K562 (cell line): ENCODE measurements at regions not wholly inside any gene's neighbourhood (a gene's known extent, or its start where the extent isn't known, plus 50 kb on each side); places are given as distances from the start of the nearest gene placed in this dataset.

Experiments
- ATAC-seq: fragments of 200-7000 bp; cut with Tn5 transposase; 3 replicates; pipeline ENCODE4 v1.9.1; 2020; ENCODE audit warnings: moderate library complexity
- BruUV-seq: library from RNA; stranded (reverse); fragments of 400-500 nt; replicated peaks from 2 replicates; lab custom pipeline; 2021; lab: Mats Ljungman, UMichigan
- CTCF ChIA-PET: fragments of 300-600 bp; formaldehyde crosslinking; extraction: SDS; loops from one replicate; lab custom pipeline; 2021; ENCODE audit warnings: low intra/inter-chr PET ratio; lab: Yijun Ruan, JAX
- POLR2A ChIA-PET: fragments of 300-600, 350-650 bp; sonication (Branson Sonifier 250); formaldehyde crosslinking; extraction: SDS; loops from one replicate; lab custom pipeline; 2021; ENCODE audit warnings: antibody characterized with exemption, inconsistent platforms; lab: Yijun Ruan, JAX
- DNase-seq, 4 experiments: peaks; one replicate each; pipeline versions ENCODE4 v3.0.0 to v3.0.0-alpha.2; 2011 to 2018; ENCODE audit warnings: low spot score in 3 of 4, mixed read lengths in 3 of 4; ENCODE audit errors: extremely low read depth in 1 of 4
- FAIRE-seq: peaks from 2 replicates; lab custom pipeline; 2011; peaks lifted over from hg19 to GRCh38; lab: Jason Lieb, UNC
- H2AFZ ChIP-seq: 2 replicates; pipeline ENCODE4 v1.6.0; 2011; ENCODE audit warnings: low read depth, low read length, control low read depth, inconsistent platforms
- H3K27ac ChIP-seq: fragments of 200-600 bp; 3 replicates; pipeline ENCODE4 v1.8.0; 2011; ENCODE audit warnings: low read depth, mild to moderate bottlenecking, control low read depth, inconsistent platforms, low read length, moderate library complexity, mixed read lengths; ENCODE audit errors: extremely low read depth
- H3K27me3 ChIP-seq, 2 experiments: fragments of 300-600 bp in 1 of 2; 2 replicates in 1 of 2; 3 replicates in 1 of 2; pipeline versions ENCODE4 v1.6.0 to v1.8.0; 2011; ENCODE audit warnings: inconsistent platforms in 2 of 2, low read length in 2 of 2, mild to moderate bottlenecking in 1 of 2, mixed read lengths in 1 of 2, moderate library complexity in 1 of 2; ENCODE audit not compliant: control insufficient read depth in 2 of 2, insufficient read depth in 2 of 2
- H3K36me3 ChIP-seq: fragments of 300-600 bp; 3 replicates; pipeline ENCODE4 v1.8.0; 2011; ENCODE audit warnings: mild to moderate bottlenecking, low read length, inconsistent platforms; ENCODE audit not compliant: control insufficient read depth, insufficient read depth
- H3K4me1 ChIP-seq, 2 experiments: fragments of 200-600 bp in 1 of 2; replicated peaks in 1 of 2; 2 replicates in 1 of 2; 3 replicates in 1 of 2; pipeline versions ENCODE4 v1.5.1 to v1.8.0; 2011; ENCODE audit warnings: inconsistent platforms in 2 of 2, low read length in 2 of 2, mild to moderate bottlenecking in 1 of 2, mixed read lengths in 1 of 2, moderate library complexity in 1 of 2; ENCODE audit not compliant: control insufficient read depth in 2 of 2, insufficient read depth in 2 of 2
- H3K4me2 ChIP-seq: 2 replicates; pipeline ENCODE4 v1.6.1; 2011; ENCODE audit warnings: low read length, control low read depth, inconsistent platforms, mixed read lengths; ENCODE audit not compliant: insufficient read depth
- H3K4me3 ChIP-seq: fragments of 200-600 bp; sonication (generic), shearing (Covaris generic); 2 replicates; pipeline ENCODE4 v1.5.1; 2016; ENCODE audit warnings: control low read depth, inconsistent platforms
- H3K79me2 ChIP-seq: fragments of 200-600 bp; 3 replicates; pipeline ENCODE4 v1.8.0; 2011; ENCODE audit warnings: low read length, inconsistent platforms; ENCODE audit not compliant: control insufficient read depth, insufficient read depth
- H3K9ac ChIP-seq, 2 experiments: 2 replicates each; pipeline versions ENCODE4 v1.6.0 to v1.6.1; 2011; ENCODE audit warnings: low read depth in 2 of 2, low read length in 2 of 2, control low read depth in 1 of 2, inconsistent platforms in 1 of 2, mild to moderate bottlenecking in 1 of 2, mixed read lengths in 1 of 2; ENCODE audit not compliant: insufficient read depth in 1 of 2
- H3K9me1 ChIP-seq: one replicate; pipeline ENCODE4 v1.6.0; 2011; ENCODE audit warnings: inconsistent platforms, mild to moderate bottlenecking, low read length, moderate library complexity; ENCODE audit not compliant: control insufficient read depth, insufficient read depth
- H3K9me3 ChIP-seq: replicated peaks from 2 replicates; pipeline ENCODE4 v1.5.1; 2011; ENCODE audit warnings: low read depth, low read length, inconsistent platforms; ENCODE audit not compliant: control insufficient read depth, insufficient read depth
- H4K20me1 ChIP-seq: replicated peaks from 2 replicates; pipeline ENCODE4 v1.6.1; 2011; ENCODE audit warnings: low read length, inconsistent platforms, mixed read lengths; ENCODE audit not compliant: control insufficient read depth, insufficient read depth
- BRCA1 ChIP-seq, 2 experiments: fragments of 450-650 bp in 1 of 2; sonication (generic) in 1 of 2; formaldehyde crosslinking in 1 of 2; IDR thresholded peaks; 2 replicates each; pipeline versions ENCODE4 v1.5.0 to v1.6.1; 2017 to 2020; ENCODE audit warnings: mild to moderate bottlenecking in 1 of 2, missing genetic modification reagents in 1 of 2
- FOXP1 ChIP-seq: sonication (generic); formaldehyde crosslinking; IDR thresholded peaks from 2 replicates; pipeline ENCODE4 v1.8.0; 2022; ENCODE audit warnings: mild to moderate bottlenecking, missing genetic modification reagents
- HCFC1 ChIP-seq: IDR thresholded peaks from 2 replicates; pipeline ENCODE4 v1.6.1; 2012; ENCODE audit warnings: low read depth, low read length, improper control_type of control experiment
- MCM5 ChIP-seq: fragments of 450-650 bp; IDR thresholded peaks from 2 replicates; pipeline ENCODE4 v1.6.1; 2016; ENCODE audit warnings: low read depth
- NFYB ChIP-seq: IDR thresholded peaks from 2 replicates; pipeline ENCODE4 v1.6.1; 2011; ENCODE audit warnings: mild to moderate bottlenecking, moderate library complexity; ENCODE audit not compliant: insufficient read length; ENCODE audit errors: extremely low read depth
- SMAD3 ChIP-seq: fragments of 450-650 bp; formaldehyde crosslinking; conservative IDR thresholded peaks from 2 replicates; pipeline ENCODE4 v1.4.0; 2020; ENCODE audit warnings: mild to moderate bottlenecking
- ZC3H11A ChIP-seq: IDR thresholded peaks from 2 replicates; pipeline ENCODE4 v1.6.1; 2012; ENCODE audit warnings: low read depth, low read length, improper control_type of control experiment
- ZNF507 ChIP-seq: conservative IDR thresholded peaks from 2 replicates; pipeline ENCODE4 v1.6.1; 2017; ENCODE audit warnings: missing genetic modification characterization, missing compliant biosample characterization
- ZNF561 ChIP-seq: fragments of 450-650 bp; formaldehyde crosslinking; conservative IDR thresholded peaks from 2 replicates; pipeline ENCODE4 v1.4.0; 2020; ENCODE audit warnings: mild to moderate bottlenecking, moderate library complexity
- ZNF785 ChIP-seq: fragments of 250-450 bp; sonication (Bioruptor Pico); IDR thresholded peaks from 2 replicates; pipeline ENCODE4 v1.4.0; 2020; ENCODE audit warnings: mild to moderate bottlenecking
- WGBS: fragments of 100-300 bp; shearing (Covaris generic); methylation state at CpG from one replicate; pipeline ENCODE4 v1.1.6; 2016; ENCODE audit warnings: low coverage, mixed read lengths; ENCODE audit not compliant: insufficient coverage; ENCODE audit errors: missing lambda C conversion rate; 5-methylcytosine and 5-hydroxymethylcytosine counted together
- in situ Hi-C: fragments of 300-500 bp; cut with MboI; formaldehyde crosslinking; loops from 4 replicates; pipeline ENCODE4 v1.15.0; 2018; ENCODE audit warnings: inconsistent platforms, mixed read lengths
- intact Hi-C: fragments of 100-400 bp; cut with micrococcal nuclease; formaldehyde crosslinking; loops from 2 replicates; pipeline ENCODE4 v1.14.2; 2022

DNA sequence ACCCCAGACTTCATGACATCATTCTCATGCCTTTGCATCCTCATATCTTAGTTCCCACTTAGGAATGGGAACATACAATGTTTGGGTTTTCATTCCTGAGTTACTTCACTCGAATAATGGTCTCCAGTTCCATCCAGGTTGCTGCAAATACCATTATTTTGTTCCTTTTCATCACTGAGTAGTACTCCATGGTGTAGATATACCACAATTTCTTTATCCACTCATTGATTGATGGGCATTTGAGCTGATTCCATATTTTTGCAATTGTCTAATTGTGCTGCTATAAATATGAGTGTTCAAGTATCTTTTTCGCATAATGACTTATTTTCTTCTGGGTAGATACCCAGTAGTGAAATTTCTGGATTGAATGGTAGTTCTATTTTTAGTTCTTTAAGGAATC lies 1026.8 kb downstream of the STPG2 start:
- Histone ChIP-seq H2AFZ (no peak overlapping the region), H3K27ac (no peak overlapping the region), H3K9me1 (no peaks in the 10 kb centered on the region), H3K36me3 (no peaks in the 10 kb centered on the region), H3K9ac (no peak overlapping the region), H3K4me2 (no peak overlapping the region), H3K4me3 (no peak overlapping the region), H3K27me3 (no peaks in the 10 kb centered on the region), H4K20me1 (no peaks in the 10 kb centered on the region), H3K4me1 (no peaks in the 10 kb centered on the region), H3K79me2 (no peaks in the 10 kb centered on the region), H3K9me3 (no peaks in the 10 kb centered on the region; the same call in 1 of the 2 replicates)
- intact Hi-C loops = no loop called here
- BruUV-seq = no TSS peak
- 0% methylated on average over 2 of the region's 2 CpGs for WGBS
- DNase-seq = no peak
- no peak for ATAC-seq
- ChIA-PET CTCF (no interaction called here), POLR2A (no interaction called here)
- TF ChIP-seq MCM5 = no peak
- no peak for TF ChIP-seq ZNF785
- TF ChIP-seq ZC3H11A = no peak
- TF ChIP-seq ZNF561 (CRISPR knock-in tag) = no peak
- TF ChIP-seq NFYB = no peak
- no peak for TF ChIP-seq BRCA1 (IDR thresholded peaks at IDR 0.05)
- no peak for TF ChIP-seq BRCA1 (CRISPR knock-in tag; IDR thresholded peaks at IDR 0.05)
- no peak for TF ChIP-seq SMAD3 (CRISPR knock-in tag)
- no peak for TF ChIP-seq FOXP1
- no peak for TF ChIP-seq ZNF507 (tag)
- TF ChIP-seq HCFC1 = no peak
- in situ Hi-C loops = no loop called here
- no peak for FAIRE-seq
